ENCODE measurements at regions not wholly inside any gene's neighbourhood (a gene's known extent, or its start where the extent isn't known, plus 50 kb on each side); places are given as distances from the start of the nearest gene placed in this dataset.

GRCh38 chr4:106607558-106607957 is 239.0 kb upstream of the GIMD1 start:
- no peak overlapping the region for H3K27ac ChIP-seq
- DNase-seq (ENCODE audit: low spot score) = no peak
- H3K4me3 ChIP-seq = no peak overlapping the region
- TF ChIP-seq, protein P1, sequence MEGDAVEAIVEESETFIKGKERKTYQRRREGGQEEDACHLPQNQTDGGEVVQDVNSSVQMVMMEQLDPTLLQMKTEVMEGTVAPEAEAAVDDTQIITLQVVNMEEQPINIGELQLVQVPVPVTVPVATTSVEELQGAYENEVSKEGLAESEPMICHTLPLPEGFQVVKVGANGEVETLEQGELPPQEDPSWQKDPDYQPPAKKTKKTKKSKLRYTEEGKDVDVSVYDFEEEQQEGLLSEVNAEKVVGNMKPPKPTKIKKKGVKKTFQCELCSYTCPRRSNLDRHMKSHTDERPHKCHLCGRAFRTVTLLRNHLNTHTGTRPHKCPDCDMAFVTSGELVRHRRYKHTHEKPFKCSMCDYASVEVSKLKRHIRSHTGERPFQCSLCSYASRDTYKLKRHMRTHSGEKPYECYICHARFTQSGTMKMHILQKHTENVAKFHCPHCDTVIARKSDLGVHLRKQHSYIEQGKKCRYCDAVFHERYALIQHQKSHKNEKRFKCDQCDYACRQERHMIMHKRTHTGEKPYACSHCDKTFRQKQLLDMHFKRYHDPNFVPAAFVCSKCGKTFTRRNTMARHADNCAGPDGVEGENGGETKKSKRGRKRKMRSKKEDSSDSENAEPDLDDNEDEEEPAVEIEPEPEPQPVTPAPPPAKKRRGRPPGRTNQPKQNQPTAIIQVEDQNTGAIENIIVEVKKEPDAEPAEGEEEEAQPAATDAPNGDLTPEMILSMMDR (IDR thresholded peaks at IDR 0.05) = no peak

GRCh38 chr4:106604319-106605051 is 235.9 kb upstream of the GIMD1 start:
- Histone ChIP-seq H3K27ac (no peak overlapping the region), H3K4me3 (no peak overlapping the region)
- no peak for DNase-seq (ENCODE audit: low spot score)
- TF ChIP-seq, protein P1 (IDR thresholded peaks at IDR 0.05) = no peak

GRCh38 chr4:106603471-106603870 is 234.9 kb upstream of the GIMD1 start:
- Histone ChIP-seq H3K4me3 (no peak overlapping the region), H3K27ac (no peak overlapping the region)
- TF ChIP-seq, protein P1 (IDR thresholded peaks at IDR 0.05) = no peak
- DNase-seq (ENCODE audit: low spot score) = no peak

- Histone ChIP-seq H3K27ac (no peak overlapping the region), H3K4me3 (no peak overlapping the region)
- TF ChIP-seq, protein P1 (IDR thresholded peaks at IDR 0.05) = no peak
- DNase-seq (ENCODE audit: low spot score) = no peak
Observed at GRCh38 chr4:106602711-106603110, 234.1 kb upstream of the GIMD1 start.

DNA sequence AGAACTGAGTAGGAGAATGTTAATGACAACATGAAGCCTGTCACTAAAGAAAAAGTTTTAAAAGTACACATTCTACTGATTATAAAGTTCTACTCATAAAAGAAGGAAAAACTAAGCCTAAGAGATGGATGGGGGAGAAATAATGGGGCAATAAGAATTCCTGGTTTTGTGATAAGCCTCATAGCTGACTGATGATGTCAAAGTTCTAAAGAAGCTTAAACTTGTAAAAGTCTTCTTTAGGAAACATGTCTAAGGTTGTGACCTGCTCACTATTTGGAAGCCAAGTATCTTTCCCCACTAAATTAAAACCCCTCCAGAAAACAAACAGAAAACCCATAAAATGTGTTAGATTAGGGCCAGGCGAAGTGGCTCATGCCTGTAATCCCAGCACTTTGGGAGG is 232.9 kb upstream of the GIMD1 start:
- TF ChIP-seq, protein P1 (IDR thresholded peaks at IDR 0.05) = no peak
- DNase-seq (ENCODE audit: low spot score) = no peak
- Histone ChIP-seq H3K27ac (no peak overlapping the region), H3K4me3 (no peak overlapping the region)

- no peak for DNase-seq (ENCODE audit: low spot score)
- no peak overlapping the region for H3K27ac ChIP-seq
- TF ChIP-seq, protein P1 (IDR thresholded peaks at IDR 0.05) = no peak
- H3K4me3 ChIP-seq = no peak overlapping the region
Observed at GRCh38 chr4:106595906-106596305, 227.3 kb upstream of the GIMD1 start.

DNA sequence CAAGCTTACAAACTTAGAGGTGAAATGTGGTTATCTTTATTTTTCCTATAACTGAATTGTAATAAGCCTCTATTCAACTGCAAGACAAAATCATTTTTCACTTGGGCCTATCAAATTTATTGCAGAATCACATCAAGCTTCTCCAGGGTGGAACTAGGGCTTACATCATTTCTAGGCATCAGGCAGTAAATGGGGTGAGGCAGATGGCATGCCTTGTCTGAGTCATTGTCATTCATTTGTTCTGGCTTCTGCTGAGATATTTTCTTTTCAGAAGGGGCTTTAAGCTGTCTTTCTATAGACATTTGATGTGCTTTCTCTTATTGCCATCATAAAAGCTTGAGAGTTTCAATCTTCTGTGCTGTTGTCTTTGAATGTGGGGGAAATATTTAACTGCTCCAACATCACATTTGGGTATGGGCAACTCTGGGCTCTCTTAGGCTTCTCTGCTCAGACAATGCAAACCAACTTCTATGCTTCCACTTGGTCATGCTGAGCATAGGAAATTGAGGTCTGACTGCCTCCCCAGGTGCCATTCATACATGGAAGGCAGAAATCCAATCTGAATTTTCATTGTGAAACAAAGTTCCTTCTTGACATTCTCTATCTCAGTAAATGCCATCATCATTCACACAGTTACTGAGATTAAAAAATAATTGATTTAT is 225.8 kb upstream of the GIMD1 start:
- no peak overlapping the region for H3K4me3 ChIP-seq
- DNase-seq (ENCODE audit: low spot score) = no peak
- TF ChIP-seq, protein P1 (IDR thresholded peaks at IDR 0.05) = no peak
- no peak overlapping the region for H3K27ac ChIP-seq

Measured in coronary artery (tissue), 2 donors.